ENCODE measurements at regions not wholly inside any gene's neighbourhood (a gene's known extent, or its start where the extent isn't known, plus 50 kb on each side); places are given as distances from the start of the nearest gene placed in this dataset.
"Not testable (repeated sequence)": the region's sequence is repeated elsewhere in the genome, so short reads cannot be mapped to it uniquely, and the experiment has no call there.

- no peaks in the 10 kb centered on the region for H3K36me3 ChIP-seq
- no peaks in the 10 kb centered on the region for H3K27me3 ChIP-seq
- WGBS, 2 donors, result 91 to 100% methylated on average over 1 of the region's 1 CpG
- no peaks in the 10 kb centered on the region for H3K4me1 ChIP-seq
- TF ChIP-seq POLR2A (IDR thresholded peaks at IDR 0.05) (no peak), CTCF (IDR thresholded peaks at IDR 0.05) (no peak)
- intact Hi-C loops (cut with DNase I), result no loop called here
- H3K9me3 ChIP-seq, result no peaks in the 10 kb centered on the region
- no peak overlapping the region for H3K27ac ChIP-seq
- DNase-seq, result no peak
- H3K4me3 ChIP-seq (replicated peaks in 1 of 3), result no peak overlapping the region
Observed at GRCh38 chrX:117834076-117834475, 282.5 kb downstream of the KLHL13 start.

DNA sequence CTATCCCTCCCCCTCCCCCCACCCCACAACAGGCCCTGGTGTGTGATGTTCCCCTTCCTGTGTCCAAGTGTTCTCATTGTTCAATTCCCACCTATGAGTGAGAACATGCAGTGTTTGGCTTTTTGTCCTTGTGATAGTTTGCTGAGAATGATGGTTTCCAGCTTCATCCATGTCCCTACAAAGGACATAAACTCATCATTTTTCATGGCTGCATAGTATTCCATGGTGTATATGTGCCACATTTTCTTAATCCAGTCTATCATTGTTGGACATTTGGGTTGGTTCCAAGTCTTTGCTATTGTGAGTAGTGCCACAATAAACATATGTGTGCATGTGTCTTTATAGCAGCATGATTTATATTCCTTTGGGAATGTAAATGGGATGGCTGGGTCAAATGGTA lies 295.1 kb downstream of the KLHL13 start:
- intact Hi-C loops (cut with DNase I); H3K9me3 ChIP-seq: not testable (repeated sequence)

GRCh38 chrX:117808426-117808825 lies 308.2 kb downstream of the KLHL13 start:
- no peaks in the 10 kb centered on the region for H3K4me1 ChIP-seq
- H3K27ac ChIP-seq, result no peak overlapping the region
- intact Hi-C loops (cut with DNase I), result no loop called here
- WGBS, 2 donors, result 85 to 92% methylated on average over 3 of the region's 3 CpGs
- no peaks in the 10 kb centered on the region for H3K9me3 ChIP-seq
- no peak overlapping the region for H3K4me3 ChIP-seq (replicated peaks in 1 of 3)
- no peaks in the 10 kb centered on the region for H3K27me3 ChIP-seq
- H3K36me3 ChIP-seq, result no peaks in the 10 kb centered on the region
- TF ChIP-seq POLR2A (IDR thresholded peaks at IDR 0.05) (no peak), CTCF (IDR thresholded peaks at IDR 0.05) (no peak)
- DNase-seq, result no peak

More for the DNA sequence above, 295.1 kb downstream of the KLHL13 start:
- H3K27ac ChIP-seq; H3K4me3 ChIP-seq (replicated peaks in 1 of 3); H3K4me1 ChIP-seq; H3K36me3 ChIP-seq; H3K27me3 ChIP-seq; DNase-seq: not testable (repeated sequence)

DNA sequence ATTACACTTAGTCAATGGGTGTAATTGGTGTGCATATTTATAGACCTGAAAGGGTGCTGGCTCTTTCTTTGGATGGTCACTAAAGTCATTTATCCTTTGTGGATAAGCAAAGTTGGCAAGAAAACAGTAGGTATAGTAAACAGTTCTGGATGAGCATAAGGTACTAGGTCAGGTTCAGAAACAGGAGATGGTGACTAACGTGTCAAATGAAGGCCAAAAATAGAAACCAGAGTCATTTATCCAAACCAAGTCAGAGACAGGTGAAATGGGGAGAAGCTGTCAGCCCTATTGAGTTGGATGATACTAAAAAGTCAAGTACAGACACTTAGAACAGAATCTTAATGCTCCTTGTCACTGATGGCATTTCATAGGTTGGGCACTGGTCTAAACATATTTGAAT lies 313.1 kb downstream of the KLHL13 start:
- no peaks in the 10 kb centered on the region for H3K4me1 ChIP-seq
- H3K4me3 ChIP-seq (replicated peaks in 1 of 3), result no peak overlapping the region
- intact Hi-C loops (cut with DNase I), result no loop called here
- WGBS, 2 donors, result 68 to 76% methylated on average over 1 of the region's 1 CpG
- no peaks in the 10 kb centered on the region for H3K9me3 ChIP-seq
- no peak overlapping the region for H3K27ac ChIP-seq
- H3K36me3 ChIP-seq, result no peaks in the 10 kb centered on the region
- H3K27me3 ChIP-seq, result no peaks in the 10 kb centered on the region
- TF ChIP-seq POLR2A (IDR thresholded peaks at IDR 0.05) (no peak), CTCF (IDR thresholded peaks at IDR 0.05) (no peak)
- DNase-seq, result no peak

DNA sequence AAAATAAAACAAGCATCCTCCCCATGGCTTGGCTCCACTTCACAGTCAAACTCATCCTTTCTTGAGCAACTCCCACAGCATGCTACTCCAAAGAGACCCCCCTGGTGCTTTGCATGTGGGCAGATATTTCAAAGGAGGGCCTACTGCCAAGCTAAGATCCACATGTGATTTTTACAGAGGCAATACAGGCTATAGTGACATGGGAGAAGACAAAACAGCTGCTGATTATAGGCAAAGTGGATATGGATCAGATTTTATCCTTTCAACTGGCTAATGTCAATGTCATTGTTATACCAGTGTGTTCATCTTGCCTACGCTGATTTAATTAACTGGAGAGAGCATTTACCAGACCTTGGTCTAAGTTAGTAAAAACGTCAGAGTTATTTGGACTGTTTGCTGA lies 328.3 kb downstream of the KLHL13 start:
- WGBS, 2 donors, result 79 to 81% methylated on average over 2 of the region's 2 CpGs
- TF ChIP-seq CTCF (IDR thresholded peaks at IDR 0.05), result no peak
- no peak for TF ChIP-seq POLR2A (IDR thresholded peaks at IDR 0.05)

DNA sequence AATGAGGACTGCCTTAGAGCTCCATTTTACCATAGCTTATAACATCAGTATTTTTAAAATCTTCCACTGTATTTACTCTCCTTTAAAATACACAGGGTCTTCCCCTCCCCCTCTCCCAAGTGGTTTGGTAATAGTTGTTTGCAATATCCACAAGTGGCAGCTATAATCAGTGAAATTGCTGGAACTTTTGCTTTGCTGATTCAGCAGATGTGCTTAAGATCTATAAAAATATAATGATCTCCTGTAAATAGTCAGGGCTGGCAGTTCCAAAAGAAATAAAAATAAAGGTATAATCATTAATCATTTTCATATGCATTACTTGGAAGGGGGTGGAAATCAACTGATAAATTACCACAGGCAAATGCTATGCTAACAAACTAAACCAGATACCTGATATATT lies 345.2 kb downstream of the KLHL13 start:
- DNase-seq, result no peak
- H3K27ac ChIP-seq, result no peak overlapping the region
- intact Hi-C loops (cut with DNase I), result no loop called here
- no peaks in the 10 kb centered on the region for H3K27me3 ChIP-seq
- no peaks in the 10 kb centered on the region for H3K4me1 ChIP-seq
- TF ChIP-seq CTCF (IDR thresholded peaks at IDR 0.05), result no peak
- H3K9me3 ChIP-seq, result no peaks in the 10 kb centered on the region
- no peak overlapping the region for H3K4me3 ChIP-seq (replicated peaks in 1 of 3)
- no peaks in the 10 kb centered on the region for H3K36me3 ChIP-seq

More for the DNA sequence above, 328.3 kb downstream of the KLHL13 start:
- no peak overlapping the region for H3K4me3 ChIP-seq (replicated peaks in 1 of 3)
- H3K36me3 ChIP-seq, result no peaks in the 10 kb centered on the region
- H3K27ac ChIP-seq, result no peak overlapping the region
- DNase-seq, result no peak
- intact Hi-C loops (cut with DNase I), result no loop called here
- no peaks in the 10 kb centered on the region for H3K9me3 ChIP-seq
- H3K27me3 ChIP-seq, result no peaks in the 10 kb centered on the region
- no peaks in the 10 kb centered on the region for H3K4me1 ChIP-seq
